OCI-LY1 (cell line): ENCODE measurements at regions not wholly inside any gene's neighbourhood (a gene's known extent, or its start where the extent isn't known, plus 50 kb on each side); places are given as distances from the start of the nearest gene placed in this dataset.

Experiments used
- H2AFZ ChIP-seq: fragments of 200-600 bp; sonication (generic), shearing (Covaris generic); 2 replicates; pipeline ENCODE4 v1.6.0; 2014; ENCODE audit warnings: antibody characterized with exemption, mild to moderate bottlenecking, low read length
- H3F3A ChIP-seq: fragments of 200-600 bp; sonication (generic), shearing (Covaris generic); 2 replicates; pipeline ENCODE4 v1.6.0; 2014; ENCODE audit warnings: mild to moderate bottlenecking, antibody characterized with exemption, low read length, moderate library complexity; ENCODE audit not compliant: insufficient read depth
- H3K27ac ChIP-seq: fragments of 200-600 bp; sonication (generic); 2 replicates; pipeline ENCODE4 v1.5.1; 2014; ENCODE audit warnings: low read length, mixed run types, mild to moderate bottlenecking, low read depth; ENCODE audit not compliant: poor library complexity, severe bottlenecking
- H3K27me3 ChIP-seq: fragments of 200-600 bp; sonication (generic); 2 replicates; pipeline ENCODE4 v1.6.0; 2014; ENCODE audit warnings: antibody characterized with exemption, mild to moderate bottlenecking, low read length, moderate library complexity; ENCODE audit not compliant: insufficient read depth
- H3K36me3 ChIP-seq: fragments of 200-600 bp; sonication (generic); 2 replicates; pipeline ENCODE4 v1.6.1; 2014; ENCODE audit warnings: mild to moderate bottlenecking, antibody characterized with exemption, low read length, moderate library complexity, mixed read lengths; ENCODE audit not compliant: insufficient read depth
- H3K4me1 ChIP-seq: fragments of 200-600 bp; sonication (generic); 2 replicates; pipeline ENCODE4 v1.5.1; 2014; ENCODE audit warnings: mild to moderate bottlenecking, low read length, moderate library complexity; ENCODE audit not compliant: insufficient read depth, severe bottlenecking
- H3K4me2 ChIP-seq: fragments of 200-600 bp; sonication (generic), shearing (Covaris generic); 2 replicates; pipeline ENCODE4 v1.6.1; 2014; ENCODE audit warnings: low read length
- H3K4me3 ChIP-seq: fragments of 200-600 bp; sonication (generic); 2 replicates; pipeline ENCODE4 v1.5.1; 2014; ENCODE audit warnings: low read length, low read depth, mild to moderate bottlenecking, mixed read lengths; ENCODE audit not compliant: poor library complexity, severe bottlenecking
- H3K79me2 ChIP-seq: fragments of 200-600 bp; shearing (Covaris generic); 2 replicates; pipeline ENCODE4 v1.6.1; 2016; ENCODE audit warnings: mixed run types, low read length, mixed read lengths; ENCODE audit not compliant: insufficient read depth
- H3K9ac ChIP-seq: fragments of 200-600 bp; sonication (generic), shearing (Covaris generic); 2 replicates; pipeline ENCODE4 v1.6.1; 2014; ENCODE audit warnings: mild to moderate bottlenecking, low read length, mixed read lengths
- H3K9me2 ChIP-seq: fragments of 200-600 bp; sonication (generic), shearing (Covaris generic); 2 replicates; pipeline ENCODE4 v1.6.1; 2014; ENCODE audit warnings: low read depth, mild to moderate bottlenecking, low read length, mixed read lengths
- H3K9me3 ChIP-seq: fragments of 200-600 bp; shearing (Covaris generic); 2 replicates; pipeline ENCODE4 v1.6.1; 2014; ENCODE audit warnings: low read length, mixed read lengths
- H4K20me1 ChIP-seq: fragments of 200-600 bp; sonication (generic), shearing (Covaris generic); 2 replicates; pipeline ENCODE4 v1.6.0; 2016; ENCODE audit warnings: mild to moderate bottlenecking, low read length; ENCODE audit not compliant: insufficient read depth
- EZH2 ChIP-seq: fragments of 200-600 bp; sonication (generic), shearing (Covaris generic); IDR thresholded peaks from 2 replicates; pipeline ENCODE4 v1.8.0; 2017; ENCODE audit warnings: borderline replicate concordance, mixed run types, mild to moderate bottlenecking, antibody characterized with exemption, low read length, moderate library complexity, mixed read lengths
- TF ChIP-seq, protein P1 (sequence below): fragments of 200-600 bp; sonication (generic), shearing (Covaris generic); IDR thresholded peaks from 2 replicates; pipeline ENCODE4 v1.5.1; 2017; ENCODE audit warnings: mild to moderate bottlenecking, antibody characterized with exemption, low read length, moderate library complexity, mixed read lengths

DNA sequence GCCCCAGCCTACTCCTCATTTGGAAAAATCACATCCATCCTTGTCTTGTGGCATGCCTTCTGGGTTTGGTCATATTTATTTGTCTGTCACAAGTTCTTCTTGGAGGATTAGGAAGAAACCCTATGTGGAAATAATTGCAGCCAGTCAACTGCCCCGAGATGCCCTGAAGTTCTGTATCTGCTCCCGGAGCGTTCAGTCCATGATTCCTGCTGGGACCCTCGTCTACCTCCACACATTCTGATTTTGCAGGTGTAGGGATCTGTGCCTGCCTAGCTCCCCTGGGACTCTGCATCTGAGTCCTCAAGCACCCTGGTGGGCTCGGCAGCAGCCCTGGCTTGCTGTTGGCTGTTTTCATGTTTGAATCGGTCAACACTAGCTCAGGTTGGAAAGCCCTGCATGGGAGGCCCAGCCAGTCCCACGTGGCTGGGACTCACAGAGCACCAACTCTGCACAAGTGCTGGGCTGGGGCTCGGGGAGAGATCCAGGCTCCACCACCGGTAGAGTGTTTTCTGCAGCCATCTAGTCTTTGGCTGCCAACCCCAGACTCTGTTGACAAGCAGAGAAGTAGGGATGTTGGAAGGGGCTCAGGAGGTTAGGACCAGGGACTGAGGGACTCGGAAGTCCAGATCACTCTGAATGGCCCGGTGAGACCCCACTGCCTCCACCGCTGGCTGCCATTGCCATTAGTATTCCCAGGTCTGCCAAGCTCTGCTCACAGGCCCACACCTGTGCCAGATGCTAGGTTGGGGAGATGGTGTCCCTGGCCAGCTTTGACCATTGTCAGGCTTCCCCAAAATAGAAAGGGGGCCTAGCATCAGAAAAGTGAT, 183.5 kb upstream of the CST7 start:
- Histone ChIP-seq H3K27me3 (no peaks in the 10 kb centered on the region), H3F3A (no peaks in the 10 kb centered on the region), H3K4me1 (no peaks in the 10 kb centered on the region), H3K9ac (no peak overlapping the region), H3K4me3 (no peak overlapping the region), H4K20me1 (no peaks in the 10 kb centered on the region), H3K79me2 (no peaks in the 10 kb centered on the region), H3K27ac (no peak overlapping the region), H3K9me3 (no peaks in the 10 kb centered on the region), H2AFZ (no peak overlapping the region), H3K9me2 (no peaks in the 10 kb centered on the region), H3K36me3 (no peaks in the 10 kb centered on the region), H3K4me2 (no peak overlapping the region)
- TF ChIP-seq EZH2: no peak
- TF ChIP-seq, protein P1, sequence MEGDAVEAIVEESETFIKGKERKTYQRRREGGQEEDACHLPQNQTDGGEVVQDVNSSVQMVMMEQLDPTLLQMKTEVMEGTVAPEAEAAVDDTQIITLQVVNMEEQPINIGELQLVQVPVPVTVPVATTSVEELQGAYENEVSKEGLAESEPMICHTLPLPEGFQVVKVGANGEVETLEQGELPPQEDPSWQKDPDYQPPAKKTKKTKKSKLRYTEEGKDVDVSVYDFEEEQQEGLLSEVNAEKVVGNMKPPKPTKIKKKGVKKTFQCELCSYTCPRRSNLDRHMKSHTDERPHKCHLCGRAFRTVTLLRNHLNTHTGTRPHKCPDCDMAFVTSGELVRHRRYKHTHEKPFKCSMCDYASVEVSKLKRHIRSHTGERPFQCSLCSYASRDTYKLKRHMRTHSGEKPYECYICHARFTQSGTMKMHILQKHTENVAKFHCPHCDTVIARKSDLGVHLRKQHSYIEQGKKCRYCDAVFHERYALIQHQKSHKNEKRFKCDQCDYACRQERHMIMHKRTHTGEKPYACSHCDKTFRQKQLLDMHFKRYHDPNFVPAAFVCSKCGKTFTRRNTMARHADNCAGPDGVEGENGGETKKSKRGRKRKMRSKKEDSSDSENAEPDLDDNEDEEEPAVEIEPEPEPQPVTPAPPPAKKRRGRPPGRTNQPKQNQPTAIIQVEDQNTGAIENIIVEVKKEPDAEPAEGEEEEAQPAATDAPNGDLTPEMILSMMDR: no peak

DNA sequence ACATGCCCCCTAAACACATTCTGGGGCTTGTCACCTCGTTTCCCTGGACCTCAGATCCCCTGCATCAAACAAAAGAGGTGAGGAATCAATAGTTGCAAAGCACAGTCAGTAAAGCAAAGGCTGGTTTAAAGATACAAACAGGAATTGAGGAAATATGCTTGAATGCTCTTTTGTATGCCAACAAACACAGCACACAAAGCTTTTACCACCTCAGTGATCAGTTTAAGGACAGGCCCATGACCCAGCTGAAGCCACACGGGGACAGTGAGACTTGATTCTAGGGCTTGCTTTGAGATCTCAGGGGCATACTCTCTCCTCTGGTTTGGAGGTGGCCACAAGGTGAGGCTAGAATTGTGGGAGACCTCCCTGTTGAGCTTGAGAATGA, 182.9 kb upstream of the CST7 start:
- no peak overlapping the region for H3K4me2 ChIP-seq
- H3K9me2 ChIP-seq: no peaks in the 10 kb centered on the region
- H3K27ac ChIP-seq: no peak overlapping the region
- TF ChIP-seq, protein P1: no peak
- TF ChIP-seq EZH2: no peak
- no peaks in the 10 kb centered on the region for H3K36me3 ChIP-seq
- no peaks in the 10 kb centered on the region for H3F3A ChIP-seq
- H3K4me3 ChIP-seq: no peak overlapping the region
- H2AFZ ChIP-seq: no peak overlapping the region
- H3K27me3 ChIP-seq: no peaks in the 10 kb centered on the region
- no peaks in the 10 kb centered on the region for H3K9me3 ChIP-seq
- H3K4me1 ChIP-seq: no peaks in the 10 kb centered on the region
- no peak overlapping the region for H3K9ac ChIP-seq
- no peaks in the 10 kb centered on the region for H4K20me1 ChIP-seq
- no peaks in the 10 kb centered on the region for H3K79me2 ChIP-seq

DNA sequence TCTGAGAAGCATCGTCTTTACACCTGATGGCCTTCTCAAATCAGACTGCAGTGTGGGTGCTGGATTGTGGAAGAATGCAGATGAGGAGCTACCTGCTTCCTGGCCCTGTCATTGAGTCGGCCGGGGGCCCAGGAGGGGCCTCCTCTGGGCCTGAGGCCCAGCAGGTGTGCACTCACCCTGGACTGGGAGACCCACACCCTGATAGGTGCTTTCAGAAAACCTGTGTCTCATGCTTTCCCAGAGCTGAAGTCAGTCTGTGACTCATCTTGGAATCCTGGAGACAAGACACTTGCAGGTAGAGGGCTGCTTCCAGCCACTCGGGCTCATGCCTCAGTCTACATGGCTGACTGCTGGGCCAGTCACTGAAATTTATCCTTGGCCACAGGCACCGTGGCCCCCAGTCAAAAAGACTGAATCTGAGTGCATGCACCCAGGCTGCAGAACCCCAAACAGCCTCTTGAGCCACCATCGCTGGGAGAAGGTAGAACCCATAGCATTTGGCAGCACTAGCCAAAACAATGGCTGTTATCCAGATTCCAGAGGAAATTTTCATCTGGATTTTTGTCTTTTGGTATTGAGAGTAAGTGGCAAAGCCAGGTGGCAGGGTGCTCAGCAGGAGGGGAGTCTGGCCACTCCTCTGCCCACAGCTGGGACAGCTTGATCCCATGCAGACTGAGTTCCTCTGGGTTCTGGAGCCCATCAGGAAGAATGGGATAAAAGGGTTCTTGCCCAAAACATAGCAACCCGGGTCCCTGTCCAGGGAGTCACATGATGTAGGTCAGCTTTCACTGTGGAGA, 182.0 kb upstream of the CST7 start:
- no peaks in the 10 kb centered on the region for H3K79me2 ChIP-seq
- no peak overlapping the region for H3K4me3 ChIP-seq
- H3K9ac ChIP-seq: no peak overlapping the region
- TF ChIP-seq, protein P1: no peak
- TF ChIP-seq EZH2: no peak
- H3K4me2 ChIP-seq: no peak overlapping the region
- H2AFZ ChIP-seq: no peak overlapping the region
- no peaks in the 10 kb centered on the region for H3K36me3 ChIP-seq
- no peaks in the 10 kb centered on the region for H3K9me2 ChIP-seq
- H3K27ac ChIP-seq: no peak overlapping the region
- no peaks in the 10 kb centered on the region for H3F3A ChIP-seq
- no peaks in the 10 kb centered on the region for H3K27me3 ChIP-seq
- H3K4me1 ChIP-seq: no peaks in the 10 kb centered on the region
- no peaks in the 10 kb centered on the region for H3K9me3 ChIP-seq
- no peaks in the 10 kb centered on the region for H4K20me1 ChIP-seq
